Adrenal gland (tissue), 5 donors: ENCODE measurements at regions not wholly inside any gene's neighbourhood (a gene's known extent, or its start where the extent isn't known, plus 50 kb on each side); places are given as distances from the start of the nearest gene placed in this dataset.

Experiments used
- CTCF ChIP-seq, 6 experiments: fragments of 450-650 bp in 4 of 6; fragments of 200-600 bp in 2 of 6; sonication (generic) in 1 of 6; IDR thresholded peaks; 1 replicate in 5 of 6; 2 replicates in 1 of 6; pipeline versions ENCODE4 v1.5.1 to v1.8.0; 2016 to 2021; ENCODE audit warnings: antibody characterized with exemption in 6 of 6, mild to moderate bottlenecking in 2 of 6, moderate library complexity in 1 of 6
- POLR2A ChIP-seq, 2 donors: fragments of 450-650 bp; IDR thresholded peaks; one replicate each; pipeline ENCODE4 v1.6.1; 2017; ENCODE audit warnings: antibody characterized with exemption in 2 of 2, mild to moderate bottlenecking in 2 of 2, moderate library complexity in 1 of 2
- donor health status: DM: no; HTN: no; CAD: no.

DNA sequence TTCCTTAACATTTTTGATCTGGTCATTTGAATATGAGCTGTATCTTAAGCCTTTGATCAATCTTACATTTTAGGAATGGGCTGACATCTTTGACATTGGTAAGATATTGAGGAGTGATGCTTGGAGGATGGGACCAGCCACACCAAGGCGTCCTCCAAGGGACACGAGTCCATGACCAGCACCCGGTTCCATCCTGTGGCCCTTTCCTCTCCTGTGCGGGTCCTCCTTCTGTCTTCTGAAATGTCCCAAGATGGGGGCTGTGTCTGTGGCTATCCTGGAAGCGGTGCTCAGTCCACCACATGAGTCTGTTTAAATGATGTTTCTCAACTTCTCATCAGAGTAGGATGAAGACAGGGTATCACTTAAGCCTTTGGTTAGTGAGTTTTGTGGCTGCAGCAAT lies 67.3 kb upstream of the SHH start:
- TF ChIP-seq CTCF (IDR thresholded peaks at IDR 0.05) (no peak), POLR2A (IDR thresholded peaks at IDR 0.05) (no peak)
